Stimulated activated CD4-positive, alpha-beta T cell treated with anti-CD3 and anti-CD28 coated beads, Interleukin-2, amount 100 ng/mL, for 24 hours (primary cell): ENCODE measurements at regions not wholly inside any gene's neighbourhood (a gene's known extent, or its start where the extent isn't known, plus 50 kb on each side); places are given as distances from the start of the nearest gene placed in this dataset.

ENCODE experiments used
- DNase-seq, 2 donors: peaks; one replicate each; pipeline ENCODE4 v3.0.0-alpha.2; 2020

- DNase-seq = no peak
Observed at GRCh38 chr1:187454010-187454409, 625.3 kb downstream of the PLA2G4A start.

- no peak for DNase-seq
Observed at GRCh38 chr1:187456446-187456845, 627.7 kb downstream of the PLA2G4A start.

- no peak for DNase-seq
Observed at GRCh38 chr1:187460093-187460492, 631.3 kb downstream of the PLA2G4A start.

GRCh38 chr1:187464320-187464719 lies 635.6 kb downstream of the PLA2G4A start:
- DNase-seq = no peak

GRCh38 chr1:187465441-187465840 lies 636.7 kb downstream of the PLA2G4A start:
- no peak for DNase-seq

GRCh38 chr1:187469836-187470235 lies 641.1 kb downstream of the PLA2G4A start:
- DNase-seq = no peak

- no peak for DNase-seq
Observed at GRCh38 chr1:187471555-187471954, 642.8 kb downstream of the PLA2G4A start.

- no peak for DNase-seq
Observed at GRCh38 chr1:187474336-187474735, 645.6 kb downstream of the PLA2G4A start.

GRCh38 chr1:187476671-187477070 lies 647.9 kb downstream of the PLA2G4A start:
- DNase-seq = no peak

- DNase-seq = no peak
Observed at GRCh38 chr1:187477103-187477502, 648.4 kb downstream of the PLA2G4A start.

GRCh38 chr1:187477535-187477934 lies 648.8 kb downstream of the PLA2G4A start:
- DNase-seq = no peak

GRCh38 chr1:187481581-187482148 lies 652.9 kb downstream of the PLA2G4A start:
- no peak for DNase-seq

- DNase-seq = no peak
Observed at GRCh38 chr1:187490266-187490665, 661.5 kb downstream of the PLA2G4A start.

GRCh38 chr1:187491082-187491720 lies 662.5 kb downstream of the PLA2G4A start:
- no peak for DNase-seq

GRCh38 chr1:187498028-187498427 lies 669.3 kb downstream of the PLA2G4A start:
- DNase-seq = no peak

- no peak for DNase-seq
Observed at GRCh38 chr1:187504779-187505178, 676.0 kb downstream of the PLA2G4A start.

- DNase-seq = no peak
Observed at GRCh38 chr1:187509091-187509490, 680.3 kb downstream of the PLA2G4A start.

- no peak for DNase-seq
Observed at GRCh38 chr1:187513190-187513589, 684.4 kb downstream of the PLA2G4A start.

- no peak for DNase-seq
Observed at GRCh38 chr1:187514110-187514509, 685.4 kb downstream of the PLA2G4A start.

GRCh38 chr1:187516874-187517273 lies 688.1 kb downstream of the PLA2G4A start:
- DNase-seq = no peak

GRCh38 chr1:187517546-187517945 lies 688.8 kb downstream of the PLA2G4A start:
- no peak for DNase-seq

- no peak for DNase-seq
Observed at GRCh38 chr1:187527346-187527745, 698.6 kb downstream of the PLA2G4A start.

GRCh38 chr1:187537936-187538335 lies 709.2 kb downstream of the PLA2G4A start:
- DNase-seq = no peak

GRCh38 chr1:187549540-187549939 lies 720.8 kb downstream of the PLA2G4A start:
- no peak for DNase-seq

GRCh38 chr1:187551061-187551460 lies 722.3 kb downstream of the PLA2G4A start:
- DNase-seq = no peak
